Stimulated activated CD8-positive, alpha-beta memory T cell treated with anti-CD3 and anti-CD28 coated beads, Interleukin-12 subunit alpha, Interleukin-12 subunit beta, amount 100 ng/mL, for 24 hours (primary cell): ENCODE measurements at regions not wholly inside any gene's neighbourhood (a gene's known extent, or its start where the extent isn't known, plus 50 kb on each side); places are given as distances from the start of the nearest gene placed in this dataset.
"Not testable (repeated sequence)": the region's sequence is repeated elsewhere in the genome, so short reads cannot be mapped to it uniquely, and the experiment has no call there.

Experiments used
- DNase-seq: peaks from one replicate; pipeline ENCODE4 v3.0.0-alpha.2; 2020; ENCODE audit errors: extremely low read depth

DNA sequence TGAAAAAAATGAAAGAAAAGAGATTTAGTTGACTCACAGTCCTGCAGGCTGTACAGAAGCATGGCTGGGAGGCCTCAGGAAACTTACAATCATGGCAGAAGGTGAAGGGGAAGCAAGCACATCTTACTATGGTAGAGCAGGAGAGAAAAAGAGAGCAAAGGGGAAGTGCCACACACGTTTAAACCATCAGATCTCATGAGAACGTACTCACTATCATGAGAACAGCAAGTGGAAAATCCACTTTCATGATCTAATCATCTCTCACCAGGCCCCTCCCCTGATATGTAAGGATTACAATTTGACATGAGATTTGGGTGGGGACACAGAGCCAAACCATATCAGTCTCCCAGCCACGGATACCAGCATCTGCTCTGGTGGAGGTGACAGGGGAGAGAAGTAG lies 50.8 kb upstream of the CPOX start:
- DNase-seq, result no peak

- DNase-seq, result no peak
These were observed 51.6 kb upstream of the CPOX start for GRCh38 chr3:98645039-98645438.

DNA sequence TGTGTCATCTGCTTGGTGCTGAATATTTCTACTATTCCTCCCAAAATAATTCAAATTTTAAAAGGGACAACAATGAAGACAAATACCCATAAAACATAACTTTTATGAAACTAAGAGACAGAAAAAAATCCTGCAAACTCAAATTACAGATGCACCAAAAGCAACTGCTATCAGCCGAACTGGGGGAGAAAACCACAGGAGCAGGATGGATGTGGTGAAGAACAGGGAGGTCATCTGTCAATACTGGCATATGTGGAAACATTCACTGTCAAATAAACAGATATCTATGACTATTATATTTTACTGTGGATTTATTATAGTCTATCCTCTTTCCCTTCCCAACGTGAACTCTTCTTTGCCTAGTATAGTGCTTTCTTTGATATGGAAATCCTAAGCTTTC lies 53.3 kb upstream of the CPOX start:
- DNase-seq, result no peak

- no peak for DNase-seq
These were observed 53.8 kb upstream of the CPOX start for GRCh38 chr3:98647197-98647596.

DNA sequence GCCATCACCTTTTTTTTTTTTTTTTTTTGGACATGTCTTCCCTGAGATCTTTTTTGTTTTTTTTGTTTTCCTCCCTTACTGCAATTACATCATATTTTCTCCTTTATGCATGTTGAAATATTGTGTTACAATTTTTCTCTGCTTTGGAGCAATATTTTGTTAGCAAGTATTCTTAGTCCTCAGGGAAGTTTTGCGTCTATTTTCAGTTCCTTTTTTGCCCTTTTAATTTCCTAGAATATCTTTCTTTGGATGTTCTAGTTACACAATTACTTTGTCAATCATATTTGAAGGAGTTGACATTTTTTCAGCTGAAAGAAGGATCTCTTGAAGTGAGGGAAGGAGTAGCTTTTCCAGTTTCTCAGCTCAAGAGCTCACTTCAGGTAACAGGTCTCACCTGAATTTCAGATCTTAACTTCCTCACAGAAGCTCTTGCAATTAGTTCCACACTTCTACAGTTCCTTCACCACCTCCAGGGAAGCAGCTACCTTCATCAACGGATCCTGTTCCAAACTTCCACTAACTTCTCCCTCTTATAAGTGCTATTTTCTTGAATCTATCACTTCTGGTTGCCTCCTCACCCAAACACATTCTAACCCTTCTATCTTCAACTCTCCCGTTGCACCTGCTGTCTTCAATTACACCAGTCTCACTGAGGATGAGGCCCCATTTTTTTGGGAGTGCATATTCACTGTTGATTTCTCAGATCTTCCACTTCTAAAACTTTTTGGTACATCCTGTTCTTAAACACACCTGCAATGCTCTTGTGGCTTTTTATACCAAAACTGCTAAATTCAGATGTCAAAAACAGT lies 57.8 kb upstream of the CPOX start:
- DNase-seq, result no peak

DNA sequence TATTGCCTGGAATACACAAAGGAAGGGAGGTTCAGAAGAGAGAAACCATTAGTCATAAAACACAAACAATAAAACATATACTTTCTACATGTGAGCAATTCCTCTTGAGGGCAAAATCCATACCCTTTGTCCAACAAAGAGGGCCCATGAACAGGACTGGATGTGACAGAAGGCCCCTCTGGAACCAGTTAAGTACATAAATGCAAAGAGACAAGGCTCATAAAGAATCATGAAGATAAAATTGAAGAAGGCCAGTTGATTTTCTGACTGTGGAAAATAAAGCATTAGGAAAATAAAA lies 58.3 kb upstream of the CPOX start:
- no peak for DNase-seq

- DNase-seq, result no peak
These were observed 62.3 kb upstream of the CPOX start for GRCh38 chr3:98655666-98656065.

DNA sequence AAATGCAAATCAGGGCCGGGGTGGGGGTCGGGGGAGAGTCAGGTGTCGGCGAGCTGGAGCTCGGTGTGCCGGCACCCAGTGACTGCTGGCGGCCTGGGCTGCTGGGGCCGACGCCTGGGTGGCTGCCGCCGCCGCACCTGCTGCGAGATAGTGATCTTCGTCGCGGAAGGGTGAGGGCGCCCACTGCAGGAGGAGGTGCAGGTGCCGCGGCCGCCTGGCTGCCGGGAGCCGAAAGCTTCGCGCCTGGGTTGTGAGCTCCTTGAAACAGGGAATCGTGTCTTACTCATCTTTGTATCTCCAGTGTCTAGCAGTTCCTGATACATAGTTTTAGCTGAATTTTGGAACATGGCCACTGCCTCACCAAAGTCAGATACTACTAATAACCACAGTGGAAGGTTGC lies 64.0 kb upstream of the CPOX start:
- DNase-seq, result peak; percentile 3

GRCh38 chr3:98662699-98663098 lies 69.3 kb upstream of the CPOX start:
- no peak for DNase-seq

DNA sequence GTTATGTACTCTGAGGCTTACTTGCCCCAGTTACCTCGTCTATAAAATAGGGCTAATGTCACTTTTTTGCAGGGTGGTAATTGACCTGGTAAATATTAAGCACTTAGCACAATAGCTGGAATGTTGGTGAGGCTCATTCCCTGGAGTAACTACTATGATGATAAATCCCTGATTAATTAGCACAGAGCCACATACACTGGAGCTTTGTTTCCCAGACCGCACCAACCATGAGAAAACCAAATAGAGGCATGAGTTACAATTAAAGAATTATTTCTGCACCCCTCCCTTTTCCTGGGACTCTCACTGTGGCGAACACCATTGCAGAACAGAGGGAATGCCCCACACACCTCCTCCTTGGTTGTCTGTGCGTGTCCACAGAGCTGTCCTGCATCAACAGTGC lies 76.6 kb upstream of the CPOX start:
- no peak for DNase-seq

DNA sequence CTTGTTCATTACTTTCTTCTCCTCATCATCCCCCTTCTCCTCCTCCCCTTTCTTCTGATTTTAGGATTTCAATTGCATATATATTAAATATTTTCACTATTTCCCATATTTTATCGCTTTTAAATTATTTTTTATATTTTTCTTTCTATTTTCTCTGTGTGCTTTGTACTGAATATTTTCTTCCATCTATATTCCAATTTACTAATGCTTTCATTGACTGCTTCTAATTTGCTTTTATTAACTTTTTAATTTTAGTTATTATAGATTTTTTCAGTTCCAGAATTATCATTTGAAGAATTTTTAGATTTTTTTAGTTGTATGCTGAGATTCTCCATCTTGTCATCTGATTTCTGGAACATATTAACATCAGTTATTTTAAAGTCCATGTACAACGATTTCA lies 83.2 kb upstream of the ST3GAL6 start:
- no peak for DNase-seq

- no peak for DNase-seq
These were observed 82.4 kb upstream of the ST3GAL6 start for GRCh38 chr3:98680723-98681122.

DNA sequence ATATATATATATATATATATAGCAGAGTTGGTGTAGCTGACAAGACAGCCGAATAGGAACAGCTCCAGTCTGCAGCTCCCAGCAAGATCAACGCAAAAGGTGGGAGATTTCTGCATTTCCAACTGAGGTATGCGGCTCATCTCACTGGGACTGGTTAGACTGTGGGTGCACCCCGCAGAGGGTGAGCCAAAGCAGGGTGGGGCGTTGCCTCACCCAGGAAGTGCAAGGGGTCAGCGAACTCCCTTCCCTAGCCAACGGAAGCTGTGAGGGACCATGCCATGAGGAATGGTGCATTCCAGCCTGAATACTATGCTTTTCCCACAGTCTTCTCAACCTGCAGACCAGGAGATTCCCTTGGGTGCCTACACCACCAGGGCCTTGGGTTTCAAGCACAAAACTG lies 81.7 kb upstream of the ST3GAL6 start:
- DNase-seq, result no peak

DNA sequence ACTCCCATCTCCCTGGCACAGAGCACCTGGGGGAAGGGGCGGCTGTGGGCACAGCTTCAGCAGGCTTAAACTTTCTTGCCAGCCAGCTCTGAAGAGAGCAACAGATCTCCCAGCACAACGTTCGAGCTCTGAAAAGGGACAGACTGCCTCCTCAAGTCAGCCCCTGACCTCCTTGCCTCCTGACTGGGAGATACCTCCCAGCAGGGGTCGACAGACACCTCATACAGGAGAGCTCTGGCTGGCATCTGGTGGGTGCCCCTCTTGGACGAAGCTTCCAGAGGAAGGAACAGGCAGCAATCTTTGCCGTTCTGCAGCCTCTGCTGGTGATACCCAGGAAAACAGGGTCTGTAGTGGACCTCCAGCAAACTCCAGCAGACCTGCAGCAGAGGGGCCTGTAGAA lies 80.7 kb upstream of the ST3GAL6 start:
- DNase-seq, result not testable (repeated sequence)

DNA sequence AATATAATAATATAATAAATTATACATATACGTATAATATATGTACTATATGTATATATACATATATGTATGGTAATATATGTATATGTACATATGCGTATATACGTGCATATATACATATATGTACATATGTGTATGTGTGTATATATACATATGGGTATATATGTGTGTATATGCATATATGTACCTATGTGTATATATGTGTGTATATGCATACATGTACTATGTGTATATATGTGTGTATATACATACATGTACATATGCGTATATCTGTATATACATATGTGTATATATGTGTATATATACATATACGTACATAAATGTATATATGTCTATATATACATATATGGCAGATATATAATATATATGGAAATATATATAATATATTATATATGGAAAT lies 74.8 kb upstream of the ST3GAL6 start:
- no peak for DNase-seq

DNA sequence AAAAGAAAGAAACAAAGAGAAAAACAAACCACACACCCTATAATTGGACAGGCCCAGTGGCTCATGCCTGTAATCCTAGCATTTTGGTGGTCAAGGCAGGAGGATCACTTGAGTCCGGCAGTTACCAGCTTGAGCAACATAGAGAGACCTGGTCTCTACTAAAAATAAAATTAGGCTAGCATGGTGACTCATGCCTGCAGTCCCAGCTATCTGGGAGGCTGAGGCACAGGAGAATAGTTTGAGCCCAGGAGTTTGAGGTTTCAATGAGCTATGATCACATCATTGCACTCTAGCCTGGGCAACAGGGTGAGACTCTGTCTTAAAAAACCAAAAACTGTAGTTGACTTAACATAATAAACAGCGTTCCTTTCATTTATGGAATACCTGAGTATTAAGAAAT lies 72.3 kb upstream of the ST3GAL6 start:
- no peak for DNase-seq

DNA sequence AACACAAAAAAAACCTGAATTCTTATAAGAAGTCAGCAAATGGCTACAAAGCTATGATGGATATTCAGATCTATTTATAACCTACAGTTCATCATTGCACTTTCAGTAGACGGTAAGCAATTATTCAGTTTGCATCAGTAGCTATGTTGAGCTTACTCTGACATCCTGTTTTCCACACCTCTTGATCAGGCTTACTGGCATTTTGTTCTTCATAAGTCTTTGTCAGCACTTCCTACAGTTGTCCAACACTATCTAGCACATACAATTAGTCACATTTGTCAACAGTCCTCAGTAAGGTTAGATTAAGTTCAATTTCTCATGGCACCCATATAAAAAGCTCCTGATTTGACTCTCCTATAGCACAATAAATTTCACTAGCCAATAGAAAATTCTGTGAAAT lies 71.2 kb upstream of the ST3GAL6 start:
- DNase-seq, result no peak

DNA sequence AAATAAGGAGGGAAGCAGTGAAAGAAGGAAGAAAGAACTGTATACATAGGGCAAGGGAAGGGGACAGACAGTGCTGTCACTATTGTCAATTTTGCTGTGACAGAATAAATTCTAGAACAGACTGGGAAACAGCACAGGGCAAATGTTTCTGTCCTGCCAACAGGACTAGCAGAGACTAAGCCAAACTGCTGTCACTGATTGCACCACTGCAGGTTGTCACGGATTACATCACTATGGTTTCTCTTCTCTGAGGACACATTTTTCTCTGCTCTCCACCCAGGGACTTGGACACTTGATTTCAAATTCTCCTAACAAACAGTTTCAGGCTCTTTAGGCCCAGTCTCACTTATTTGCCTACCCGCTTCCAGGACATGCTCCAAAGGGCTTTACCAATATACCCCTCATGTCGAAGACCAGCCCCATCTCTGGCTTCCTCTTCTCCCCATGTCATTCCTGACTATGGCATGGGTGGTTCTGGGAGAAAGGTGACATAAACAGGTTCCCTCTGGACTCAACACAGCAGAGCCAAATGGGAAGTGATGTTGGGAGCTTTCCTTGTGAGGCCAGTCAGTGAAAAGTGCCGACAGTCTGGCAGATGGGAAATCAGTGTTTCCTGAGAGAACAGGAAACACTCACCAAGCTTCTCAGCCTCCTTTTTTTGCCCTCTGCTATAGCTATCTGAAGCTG lies 70.2 kb upstream of the ST3GAL6 start:
- DNase-seq, result no peak

DNA sequence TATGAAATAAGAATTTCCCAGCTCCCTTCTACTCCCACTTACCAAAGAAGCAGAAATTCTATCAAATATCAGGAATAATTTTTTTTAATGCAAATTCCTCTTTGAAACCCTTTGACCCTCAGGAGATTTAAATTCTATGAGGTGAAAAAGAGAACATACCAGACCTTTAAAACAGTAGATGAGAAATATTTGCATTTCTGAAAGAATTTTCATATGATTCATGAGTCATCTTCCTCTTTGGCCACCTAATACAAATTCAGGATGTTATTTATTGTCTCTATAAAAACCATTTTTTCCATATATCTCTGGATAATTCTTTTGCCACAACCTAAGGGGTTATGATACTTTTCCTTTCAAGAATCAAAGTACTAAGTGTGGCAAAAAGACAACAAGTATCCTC lies 67.3 kb upstream of the ST3GAL6 start:
- DNase-seq, result no peak

DNA sequence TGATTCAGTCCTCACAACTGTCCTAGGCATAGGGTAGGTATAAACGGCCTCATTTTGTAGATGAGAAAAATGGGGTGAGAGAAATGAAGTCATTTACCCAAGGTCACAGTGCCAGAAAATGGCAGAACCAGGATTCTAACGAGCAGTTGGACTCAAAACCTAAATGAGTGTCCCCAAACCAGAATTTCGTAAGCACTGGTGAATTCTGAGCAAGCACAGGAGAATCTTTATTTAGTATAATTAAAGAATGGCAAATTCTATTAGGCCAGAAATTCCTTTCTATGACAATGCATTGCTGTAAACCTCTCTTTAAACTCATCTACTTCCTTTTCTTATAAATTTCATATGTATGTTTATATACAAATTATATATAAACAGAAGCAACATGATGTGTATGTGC lies 66.8 kb upstream of the ST3GAL6 start:
- not testable (repeated sequence) for DNase-seq

- DNase-seq, result no peak
These were observed 65.9 kb upstream of the ST3GAL6 start for GRCh38 chr3:98697225-98697624.

DNA sequence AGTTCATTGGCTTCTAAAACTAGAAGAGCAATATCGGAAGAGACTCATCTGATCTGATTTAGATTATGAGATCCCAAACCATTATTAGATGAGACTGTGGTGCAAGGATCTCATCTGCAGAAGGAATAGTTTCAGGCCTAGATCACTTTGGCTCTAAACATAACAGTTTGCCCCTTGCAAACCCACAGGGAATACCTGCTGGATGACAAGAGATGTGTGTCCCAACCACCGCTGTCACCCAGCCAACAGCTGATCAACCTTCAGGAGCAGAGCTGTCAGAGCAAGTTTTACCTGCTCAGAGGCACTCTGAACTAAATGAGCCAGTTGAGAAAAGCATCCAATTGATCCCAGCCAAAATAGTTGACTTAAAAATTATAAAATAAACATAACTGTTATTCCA lies 64.0 kb upstream of the ST3GAL6 start:
- no peak for DNase-seq

DNA sequence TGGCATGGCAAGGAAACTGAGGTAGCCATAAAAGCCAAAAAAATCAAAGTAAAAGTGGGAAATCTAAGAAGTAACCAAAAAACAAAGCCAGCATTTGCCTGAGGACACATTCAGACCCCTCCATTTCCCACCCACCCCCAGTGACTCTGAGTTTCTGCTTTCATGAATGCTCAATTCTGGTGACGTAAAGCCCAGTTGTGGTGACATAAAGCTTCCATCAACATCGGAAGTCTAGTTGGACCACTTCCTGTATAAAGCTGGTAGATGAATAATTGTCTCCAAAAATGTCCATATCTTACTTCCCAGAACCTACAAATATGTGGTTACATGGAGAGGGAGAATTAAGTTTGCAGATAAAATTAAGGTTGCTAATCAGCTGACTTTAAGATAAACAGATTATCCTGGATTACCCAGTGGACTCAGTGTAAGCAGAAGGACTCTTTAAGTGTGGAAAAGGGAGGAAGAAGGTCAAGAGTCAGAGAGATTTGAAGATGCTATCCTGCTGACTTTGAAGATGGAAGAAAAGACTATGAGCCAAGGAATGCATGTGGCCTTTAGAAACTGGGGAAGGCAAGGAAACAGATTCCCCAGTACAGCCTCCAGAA lies 62.0 kb upstream of the ST3GAL6 start:
- DNase-seq, result no peak
